Colonic mucosa (tissue), 4 donors: ENCODE measurements at regions not wholly inside any gene's neighbourhood (a gene's known extent, or its start where the extent isn't known, plus 50 kb on each side); places are given as distances from the start of the nearest gene placed in this dataset.

Source experiments
- DNase-seq: peaks from one replicate; pipeline ENCODE4 v3.0.0-alpha.2; 2020
- H3K27ac ChIP-seq: fragments of 200-600 bp; one replicate; pipeline ENCODE4 v1.8.0; 2021
- H3K27me3 ChIP-seq: fragments of 200-600 bp; one replicate; pipeline ENCODE4 v1.8.0; 2021
- H3K36me3 ChIP-seq: fragments of 200-600 bp; one replicate; pipeline ENCODE4 v1.8.0; 2021
- H3K4me1 ChIP-seq: fragments of 200-600 bp; one replicate; pipeline ENCODE4 v1.8.0; 2021; ENCODE audit warnings: mild to moderate bottlenecking
- H3K4me3 ChIP-seq: fragments of 200-600 bp; one replicate; pipeline ENCODE4 v1.8.0; 2021
- H3K9ac ChIP-seq, 2 donors: one replicate each; pipeline ENCODE4 v1.7.0; 2013; ENCODE audit warnings: control low read depth in 2 of 2, low read depth in 2 of 2, low read length in 2 of 2
- H3K9me3 ChIP-seq: fragments of 200-600 bp; one replicate; pipeline ENCODE4 v1.8.0; 2021
- intact Hi-C: fragments of 100-400 bp; cut with DNase I; formaldehyde crosslinking; loops from one replicate; pipeline ENCODE4 v1.14.1; 2022
- TF ChIP-seq, protein P1 (sequence below): fragments of 200-600 bp; IDR thresholded peaks from one replicate; pipeline ENCODE4 v1.8.0; 2022; ENCODE audit warnings: antibody characterized with exemption, mild to moderate bottlenecking
- donor health status: healthy.
- donor health status: DM: no; HTN: no; CAD: no.
- donor health status: DM: no; HTN: no; CAD: no.

DNA sequence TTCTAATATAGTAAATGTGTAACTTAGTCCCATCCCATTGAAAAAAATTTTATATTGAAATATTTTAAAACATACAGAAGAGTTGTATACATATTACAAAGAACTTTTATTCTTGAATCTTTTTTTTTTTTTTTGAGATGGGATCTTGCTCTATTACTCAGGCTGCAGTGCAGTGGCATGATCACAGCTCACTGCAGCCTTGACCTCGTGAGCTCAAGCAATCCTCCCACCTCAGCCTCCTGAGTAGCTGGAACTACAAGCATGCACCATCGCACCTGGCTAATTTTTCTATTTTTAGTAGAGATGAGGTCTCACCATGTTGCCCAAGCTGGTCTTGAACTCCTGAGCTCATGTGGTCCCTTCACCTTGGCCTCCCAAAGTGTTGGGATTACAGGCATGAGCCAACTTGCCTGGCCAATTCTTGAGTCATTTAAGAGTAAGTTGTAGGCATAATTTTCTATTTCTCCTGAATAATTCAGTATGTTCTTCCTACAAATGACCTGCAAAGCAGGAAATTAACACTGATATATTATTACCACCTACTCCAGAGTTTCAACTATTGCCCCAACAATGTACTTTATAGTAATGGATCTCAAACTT is 153.0 kb upstream of the BMP4 start:
- Histone ChIP-seq H3K27me3 (no peaks in the 10 kb centered on the region), H3K9ac (no peak overlapping the region), H3K36me3 (no peaks in the 10 kb centered on the region), H3K4me3 (no peak overlapping the region), H3K9me3 (no peaks in the 10 kb centered on the region), H3K4me1 (no peaks in the 10 kb centered on the region), H3K27ac (no peak overlapping the region)
- DNase-seq, result no peak
- TF ChIP-seq, protein P1, sequence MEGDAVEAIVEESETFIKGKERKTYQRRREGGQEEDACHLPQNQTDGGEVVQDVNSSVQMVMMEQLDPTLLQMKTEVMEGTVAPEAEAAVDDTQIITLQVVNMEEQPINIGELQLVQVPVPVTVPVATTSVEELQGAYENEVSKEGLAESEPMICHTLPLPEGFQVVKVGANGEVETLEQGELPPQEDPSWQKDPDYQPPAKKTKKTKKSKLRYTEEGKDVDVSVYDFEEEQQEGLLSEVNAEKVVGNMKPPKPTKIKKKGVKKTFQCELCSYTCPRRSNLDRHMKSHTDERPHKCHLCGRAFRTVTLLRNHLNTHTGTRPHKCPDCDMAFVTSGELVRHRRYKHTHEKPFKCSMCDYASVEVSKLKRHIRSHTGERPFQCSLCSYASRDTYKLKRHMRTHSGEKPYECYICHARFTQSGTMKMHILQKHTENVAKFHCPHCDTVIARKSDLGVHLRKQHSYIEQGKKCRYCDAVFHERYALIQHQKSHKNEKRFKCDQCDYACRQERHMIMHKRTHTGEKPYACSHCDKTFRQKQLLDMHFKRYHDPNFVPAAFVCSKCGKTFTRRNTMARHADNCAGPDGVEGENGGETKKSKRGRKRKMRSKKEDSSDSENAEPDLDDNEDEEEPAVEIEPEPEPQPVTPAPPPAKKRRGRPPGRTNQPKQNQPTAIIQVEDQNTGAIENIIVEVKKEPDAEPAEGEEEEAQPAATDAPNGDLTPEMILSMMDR, result no peak
- intact Hi-C loops, result no loop called here

DNA sequence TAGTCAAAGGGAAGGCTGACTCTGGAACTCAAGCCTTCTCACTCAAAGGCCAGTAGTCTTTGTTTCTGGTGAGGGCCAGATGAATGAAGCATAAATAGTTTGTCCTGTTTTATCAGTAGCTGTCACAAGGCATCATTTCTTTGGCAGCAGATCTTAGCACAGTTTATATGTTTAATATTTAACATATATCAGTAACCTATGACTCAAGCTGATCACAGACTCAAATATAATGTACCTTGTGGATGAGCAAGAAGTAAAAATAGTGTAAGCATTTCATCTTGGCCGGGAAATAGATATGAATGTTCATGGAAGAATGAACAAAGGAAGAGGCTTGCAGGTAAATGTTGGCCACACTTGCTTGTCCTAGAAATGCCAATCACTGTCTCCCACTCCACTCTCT is 158.3 kb upstream of the BMP4 start:
- Histone ChIP-seq H3K27me3 (no peaks in the 10 kb centered on the region), H3K4me1 (no peaks in the 10 kb centered on the region), H3K4me3 (no peak overlapping the region), H3K9me3 (no peaks in the 10 kb centered on the region), H3K27ac (no peak overlapping the region), H3K9ac (no peak overlapping the region), H3K36me3 (no peaks in the 10 kb centered on the region)
- DNase-seq, result no peak
- intact Hi-C loops, result no loop called here
- TF ChIP-seq, protein P1, result no peak

DNA sequence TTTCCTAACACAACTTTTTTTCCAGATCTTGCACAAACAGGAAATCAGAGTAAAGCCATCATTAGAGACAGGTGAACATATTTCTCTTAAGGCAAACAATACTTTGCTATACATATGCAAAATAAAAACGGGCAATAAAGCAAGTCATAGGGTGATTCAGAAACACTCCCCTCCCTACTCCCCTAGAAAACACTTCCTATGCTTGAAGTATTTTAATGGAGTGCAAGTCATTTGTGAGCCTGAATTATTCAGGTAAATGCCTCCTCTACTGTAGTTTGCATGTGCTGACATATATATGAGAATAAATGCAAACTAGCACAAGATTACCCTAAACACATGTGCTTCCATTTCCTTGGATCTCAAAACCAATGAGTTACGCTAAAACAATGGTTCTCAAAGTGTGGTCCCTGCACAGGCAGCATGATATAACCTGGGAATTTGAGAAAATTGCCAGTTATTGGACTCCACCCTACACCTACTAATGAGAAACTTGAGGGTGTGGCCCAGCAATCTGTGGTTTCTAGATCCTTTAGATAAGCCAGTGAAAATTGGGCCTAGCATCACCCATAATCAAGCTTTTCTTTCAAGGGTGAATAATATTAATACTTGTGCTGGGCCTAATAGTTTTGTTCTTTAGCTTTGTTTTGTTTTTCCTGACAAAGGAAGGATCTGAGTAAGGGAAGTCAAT is 159.7 kb upstream of the BMP4 start:
- Histone ChIP-seq H3K4me1 (no peaks in the 10 kb centered on the region), H3K36me3 (no peaks in the 10 kb centered on the region), H3K27me3 (no peaks in the 10 kb centered on the region), H3K4me3 (no peak overlapping the region), H3K9me3 (no peaks in the 10 kb centered on the region), H3K9ac (no peak overlapping the region), H3K27ac (no peak overlapping the region)
- TF ChIP-seq, protein P1, result no peak
- no peak for DNase-seq
- intact Hi-C loops, result no loop called here

DNA sequence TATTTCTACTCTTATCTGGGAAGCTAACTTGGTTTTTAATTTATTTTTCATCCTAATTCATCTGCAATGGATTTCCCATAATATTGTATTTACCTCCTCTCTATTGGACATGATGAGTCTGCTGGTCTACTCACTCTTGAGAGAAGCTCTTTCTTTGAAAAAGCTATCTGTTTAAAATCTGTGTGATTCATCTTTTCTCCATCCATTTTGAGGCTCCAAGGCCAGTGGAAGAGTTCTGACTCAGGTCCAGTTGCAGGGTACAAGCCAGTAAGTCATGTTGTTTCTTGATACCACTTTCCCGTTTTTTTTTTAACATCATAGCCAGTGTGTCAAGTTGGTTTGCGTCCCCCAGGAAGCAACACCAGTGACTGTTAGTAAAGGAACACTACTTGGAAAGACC is 160.3 kb upstream of the BMP4 start:
- H3K9me3 ChIP-seq, result no peaks in the 10 kb centered on the region
- H3K9ac ChIP-seq, result no peak overlapping the region
- no peaks in the 10 kb centered on the region for H3K4me1 ChIP-seq
- TF ChIP-seq, protein P1, result no peak
- H3K27me3 ChIP-seq, result no peaks in the 10 kb centered on the region
- no peak overlapping the region for H3K4me3 ChIP-seq
- no peak for DNase-seq
- intact Hi-C loops, result no loop called here
- no peaks in the 10 kb centered on the region for H3K36me3 ChIP-seq
- no peak overlapping the region for H3K27ac ChIP-seq

DNA sequence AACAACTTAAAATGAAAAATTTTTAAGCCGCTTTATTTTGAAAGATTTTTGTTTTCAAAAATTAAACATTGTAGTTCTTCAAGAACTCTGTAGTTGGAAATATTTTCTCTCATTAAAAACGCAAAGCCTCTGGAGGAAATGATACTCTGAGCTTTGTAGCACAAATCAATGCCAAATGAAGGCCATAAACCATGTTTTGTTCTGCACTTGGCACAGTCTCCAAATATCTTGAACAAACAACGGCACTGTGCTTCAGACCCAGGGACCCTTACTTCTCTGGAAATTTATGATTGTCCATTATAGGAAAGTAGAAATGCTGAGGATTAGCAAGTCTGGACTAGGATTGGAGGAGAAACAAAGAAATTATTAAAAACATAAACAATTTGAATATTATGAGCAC is 160.8 kb upstream of the BMP4 start:
- H3K4me3 ChIP-seq, result no peak overlapping the region
- TF ChIP-seq, protein P1, result no peak
- intact Hi-C loops, result no loop called here
- no peak overlapping the region for H3K27ac ChIP-seq
- no peaks in the 10 kb centered on the region for H3K36me3 ChIP-seq
- H3K4me1 ChIP-seq, result no peaks in the 10 kb centered on the region
- H3K27me3 ChIP-seq, result no peaks in the 10 kb centered on the region
- DNase-seq, result no peak
- H3K9ac ChIP-seq, result no peak overlapping the region
- no peaks in the 10 kb centered on the region for H3K9me3 ChIP-seq
